ENCODE measurements at regions not wholly inside any gene's neighbourhood (a gene's known extent, or its start where the extent isn't known, plus 50 kb on each side); places are given as distances from the start of the nearest gene placed in this dataset.

DNA sequence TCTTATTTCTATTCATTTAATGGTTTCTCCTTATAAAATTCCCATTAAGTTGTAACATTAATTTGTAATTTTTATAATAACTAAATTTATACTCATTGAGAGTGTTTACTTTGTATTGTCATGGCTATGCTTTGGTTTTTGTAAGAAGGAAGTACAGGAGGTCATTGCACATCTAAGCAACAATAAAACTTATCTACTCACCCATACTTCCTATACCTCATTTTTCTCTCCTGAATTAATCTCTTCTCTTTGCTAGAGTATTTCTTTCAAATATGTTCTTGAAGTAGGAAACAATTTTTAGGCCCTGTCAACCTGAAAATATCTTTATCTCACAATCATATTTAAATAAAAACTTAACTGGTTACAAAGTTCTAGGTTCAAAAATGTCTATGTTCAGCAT is 95.4 kb upstream of the WDR11 start:
- in situ Hi-C loops (cut with HindIII; ENCODE audit: low pct_ligation_motif_present, low sequenced_read_pairs) = no loop called here
- TF ChIP-seq, protein P1, sequence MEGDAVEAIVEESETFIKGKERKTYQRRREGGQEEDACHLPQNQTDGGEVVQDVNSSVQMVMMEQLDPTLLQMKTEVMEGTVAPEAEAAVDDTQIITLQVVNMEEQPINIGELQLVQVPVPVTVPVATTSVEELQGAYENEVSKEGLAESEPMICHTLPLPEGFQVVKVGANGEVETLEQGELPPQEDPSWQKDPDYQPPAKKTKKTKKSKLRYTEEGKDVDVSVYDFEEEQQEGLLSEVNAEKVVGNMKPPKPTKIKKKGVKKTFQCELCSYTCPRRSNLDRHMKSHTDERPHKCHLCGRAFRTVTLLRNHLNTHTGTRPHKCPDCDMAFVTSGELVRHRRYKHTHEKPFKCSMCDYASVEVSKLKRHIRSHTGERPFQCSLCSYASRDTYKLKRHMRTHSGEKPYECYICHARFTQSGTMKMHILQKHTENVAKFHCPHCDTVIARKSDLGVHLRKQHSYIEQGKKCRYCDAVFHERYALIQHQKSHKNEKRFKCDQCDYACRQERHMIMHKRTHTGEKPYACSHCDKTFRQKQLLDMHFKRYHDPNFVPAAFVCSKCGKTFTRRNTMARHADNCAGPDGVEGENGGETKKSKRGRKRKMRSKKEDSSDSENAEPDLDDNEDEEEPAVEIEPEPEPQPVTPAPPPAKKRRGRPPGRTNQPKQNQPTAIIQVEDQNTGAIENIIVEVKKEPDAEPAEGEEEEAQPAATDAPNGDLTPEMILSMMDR (IDR thresholded peaks at IDR 0.05; ENCODE audit: low read depth, low read length, missing control alignments) = no peak
- Histone ChIP-seq H3K27me3 (replicated peaks) (no peaks in the 10 kb centered on the region), H3K27ac (no peak overlapping the region), H3K36me3 (replicated peaks) (no peaks in the 10 kb centered on the region), H3K4me3 (ENCODE audit: low read depth, low read length) (no peak overlapping the region)
- no peak for DNase-seq

DNA sequence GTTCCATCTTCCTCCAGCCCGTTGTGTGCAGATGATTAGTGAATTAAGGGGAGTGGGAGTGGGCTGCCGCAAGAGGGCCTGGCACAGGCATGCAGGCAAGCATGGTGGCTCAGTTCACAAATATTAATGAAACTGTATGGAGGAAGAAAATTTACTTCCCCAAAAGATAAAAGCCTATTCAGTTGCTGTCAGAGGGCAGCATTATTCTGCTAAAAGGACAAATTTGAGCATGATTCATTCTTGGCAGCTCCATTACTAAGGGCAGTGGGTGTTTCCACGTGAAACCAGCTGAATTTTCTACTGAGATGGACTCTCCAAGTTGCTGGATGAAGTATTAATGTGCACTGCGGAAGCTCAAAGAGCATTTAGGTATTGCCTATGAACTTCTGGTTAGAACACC is 90.9 kb upstream of the WDR11 start:
- Histone ChIP-seq H3K27ac (no peak overlapping the region), H3K4me3 (ENCODE audit: low read depth, low read length) (no peak overlapping the region), H3K27me3 (replicated peaks) (no peaks in the 10 kb centered on the region), H3K36me3 (replicated peaks) (no peaks in the 10 kb centered on the region)
- TF ChIP-seq, protein P1 (IDR thresholded peaks at IDR 0.05; ENCODE audit: low read depth, low read length, missing control alignments) = no peak
- in situ Hi-C loops (cut with HindIII; ENCODE audit: low pct_ligation_motif_present, low sequenced_read_pairs) = no loop called here
- DNase-seq = no peak

DNA sequence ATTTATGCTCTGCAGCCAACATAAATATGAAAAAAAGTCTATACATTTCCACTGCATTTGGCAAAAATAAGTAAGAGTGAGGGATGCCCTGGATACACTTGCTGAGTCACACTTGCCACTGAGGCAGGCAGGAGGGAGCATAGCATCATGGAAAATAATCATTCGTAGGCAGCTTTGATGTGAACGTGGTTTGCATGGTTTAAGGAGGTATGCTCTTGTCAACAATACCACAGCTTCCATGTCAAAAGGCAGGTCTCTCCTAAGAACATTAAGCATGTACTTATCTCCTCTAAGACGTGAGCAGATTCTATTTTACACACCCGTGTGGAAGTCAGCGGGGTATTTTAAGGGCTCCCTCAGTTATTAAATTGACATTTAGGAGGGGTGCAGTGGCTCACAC is 89.2 kb upstream of the WDR11 start:
- DNase-seq = no peak
- no peaks in the 10 kb centered on the region for H3K27me3 ChIP-seq (replicated peaks)
- H3K4me3 ChIP-seq (ENCODE audit: low read depth, low read length) = no peak overlapping the region
- no peaks in the 10 kb centered on the region for H3K36me3 ChIP-seq (replicated peaks)
- no peak overlapping the region for H3K27ac ChIP-seq
- TF ChIP-seq, protein P1 (IDR thresholded peaks at IDR 0.05; ENCODE audit: low read depth, low read length, missing control alignments) = no peak
- in situ Hi-C loops (cut with HindIII; ENCODE audit: low pct_ligation_motif_present, low sequenced_read_pairs) = no loop called here

DNA sequence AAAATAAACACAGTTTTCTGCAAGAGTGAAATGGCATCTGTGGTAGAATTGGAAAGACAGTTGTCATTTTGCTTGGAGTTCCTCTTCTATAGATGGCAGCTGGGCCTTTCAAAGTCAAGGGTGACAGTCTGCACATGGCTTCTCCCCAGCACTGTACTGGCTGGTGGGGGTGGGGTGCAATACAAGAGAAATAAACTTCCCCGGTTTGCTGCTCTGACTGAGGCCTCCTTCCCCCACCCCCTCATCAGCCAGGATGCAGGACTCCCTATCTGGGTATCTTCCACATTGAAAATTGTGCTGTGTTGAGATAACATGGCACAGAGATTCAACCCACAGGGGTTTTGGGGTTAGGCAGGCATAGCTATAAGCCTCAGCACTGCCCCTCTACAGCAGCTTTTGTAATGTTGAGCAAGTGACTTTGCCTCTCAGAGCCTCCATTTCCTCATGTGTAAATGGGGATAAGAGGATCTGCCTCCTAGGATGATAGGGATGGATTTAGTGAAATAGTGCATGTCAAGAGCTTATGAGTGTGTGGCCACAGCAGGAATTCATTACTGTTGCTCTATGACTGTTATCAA is 85.8 kb upstream of the WDR11 start:
- H3K27me3 ChIP-seq (replicated peaks) = no peaks in the 10 kb centered on the region
- in situ Hi-C loops (cut with HindIII; ENCODE audit: low pct_ligation_motif_present, low sequenced_read_pairs) = no loop called here
- no peak for DNase-seq

DNA sequence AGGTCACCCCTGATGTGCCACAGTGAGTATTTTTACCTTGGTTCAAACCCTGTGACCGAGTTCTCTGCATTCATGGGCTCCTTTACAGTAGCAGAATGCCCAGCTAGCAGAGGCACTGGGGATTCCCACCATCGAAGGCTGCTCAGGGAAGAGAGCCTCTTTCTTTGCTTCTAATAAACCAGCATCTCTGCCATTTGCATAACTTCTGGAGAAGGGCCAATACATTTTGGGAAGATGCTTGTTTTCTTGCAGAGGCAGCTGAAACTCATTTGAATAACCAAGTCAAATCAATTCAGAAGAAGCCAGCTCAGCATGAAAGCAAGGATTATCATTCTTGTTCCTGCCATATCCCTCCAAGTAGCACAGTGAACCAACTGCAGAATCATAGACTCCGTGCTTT is 82.9 kb upstream of the WDR11 start:
- in situ Hi-C loops (cut with HindIII; ENCODE audit: low pct_ligation_motif_present, low sequenced_read_pairs) = no loop called here
- TF ChIP-seq, protein P1 (IDR thresholded peaks at IDR 0.05; ENCODE audit: low read depth, low read length, missing control alignments) = no peak
- Histone ChIP-seq H3K27me3 (replicated peaks) (no peaks in the 10 kb centered on the region), H3K36me3 (replicated peaks) (no peaks in the 10 kb centered on the region), H3K4me3 (ENCODE audit: low read depth, low read length) (no peak overlapping the region), H3K27ac (no peak overlapping the region)
- DNase-seq = no peak

More for the DNA sequence above, 85.8 kb upstream of the WDR11 start:
- no peak overlapping the region for H3K4me3 ChIP-seq (ENCODE audit: low read depth, low read length)
- H3K27ac ChIP-seq = no peak overlapping the region
- H3K36me3 ChIP-seq (replicated peaks) = no peaks in the 10 kb centered on the region
- TF ChIP-seq, protein P1 (IDR thresholded peaks at IDR 0.05; ENCODE audit: low read depth, low read length, missing control alignments) = no peak

DNA sequence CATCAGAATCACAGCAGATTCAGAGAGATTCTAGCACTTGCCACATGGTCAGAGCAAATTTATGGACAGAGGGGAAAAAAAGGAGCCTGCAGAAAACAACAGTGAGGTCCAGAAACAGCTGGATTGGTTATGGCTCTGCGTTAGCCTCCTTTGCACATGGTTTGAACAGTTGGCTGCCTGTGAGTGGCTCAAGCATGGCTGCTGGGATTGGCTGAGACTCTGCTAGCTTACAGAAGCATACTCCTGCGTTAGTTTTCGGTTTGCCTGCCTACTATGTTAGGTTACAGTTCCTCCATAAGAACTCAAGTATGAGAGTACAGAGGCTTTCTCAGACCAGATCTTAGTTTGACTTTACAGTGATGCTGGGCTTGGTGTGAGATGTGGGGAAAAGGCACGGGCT is 80.7 kb upstream of the WDR11 start:
- H3K36me3 ChIP-seq (replicated peaks) = no peaks in the 10 kb centered on the region
- in situ Hi-C loops (cut with HindIII; ENCODE audit: low pct_ligation_motif_present, low sequenced_read_pairs) = no loop called here
- TF ChIP-seq, protein P1 (IDR thresholded peaks at IDR 0.05; ENCODE audit: low read depth, low read length, missing control alignments) = no peak
- H3K27ac ChIP-seq = no peak overlapping the region
- no peak overlapping the region for H3K4me3 ChIP-seq (ENCODE audit: low read depth, low read length)
- no peak for DNase-seq
- no peaks in the 10 kb centered on the region for H3K27me3 ChIP-seq (replicated peaks)

Data from brain microvascular endothelial cell (primary cell).